NCI-H2029 treated with DMSO at 0.1 percent for 48 hours (cell line): ENCODE measurements at regions not wholly inside any gene's neighbourhood (a gene's known extent, or its start where the extent isn't known, plus 50 kb on each side); places are given as distances from the start of the nearest gene placed in this dataset.

Source experiments
- DNase-seq: peaks from one replicate; lab custom pipeline; 2025; lab: John Stamatoyannopoulos, UW

GRCh38 chr6:8739454-8739853 lies 304.1 kb upstream of the SLC35B3 start:
- DNase-seq, result no peak

- DNase-seq, result no peak
These were observed 303.6 kb upstream of the SLC35B3 start for GRCh38 chr6:8738951-8739350.

GRCh38 chr6:8736156-8736895 lies 301.0 kb upstream of the SLC35B3 start:
- no peak for DNase-seq

- DNase-seq, result no peak
These were observed 298.5 kb upstream of the SLC35B3 start for GRCh38 chr6:8733879-8734278.

- no peak for DNase-seq
These were observed 296.5 kb upstream of the SLC35B3 start for GRCh38 chr6:8731874-8732273.

GRCh38 chr6:8710668-8711431 lies 275.5 kb upstream of the SLC35B3 start:
- DNase-seq, result no peak

- peak; percentile 94 for DNase-seq
These were observed 272.8 kb upstream of the SLC35B3 start for GRCh38 chr6:8707956-8708772.

- DNase-seq, result no peak
These were observed 272.0 kb upstream of the SLC35B3 start for GRCh38 chr6:8707369-8707768.

- no peak for DNase-seq
These were observed 270.2 kb upstream of the SLC35B3 start for GRCh38 chr6:8705435-8706020.

GRCh38 chr6:8703059-8703458 lies 267.7 kb upstream of the SLC35B3 start:
- DNase-seq, result no peak

GRCh38 chr6:8688821-8689220 lies 253.5 kb upstream of the SLC35B3 start:
- DNase-seq, result no peak

- no peak for DNase-seq
These were observed 250.7 kb upstream of the SLC35B3 start for GRCh38 chr6:8686077-8686476.

- no peak for DNase-seq
These were observed 247.9 kb upstream of the SLC35B3 start for GRCh38 chr6:8683204-8683603.

- no peak for DNase-seq
These were observed 244.5 kb upstream of the SLC35B3 start for GRCh38 chr6:8679823-8680222.

GRCh38 chr6:8678466-8678865 lies 243.1 kb upstream of the SLC35B3 start:
- DNase-seq, result no peak

GRCh38 chr6:8674126-8674525 lies 238.8 kb upstream of the SLC35B3 start:
- DNase-seq, result no peak

GRCh38 chr6:8672882-8673281 lies 237.5 kb upstream of the SLC35B3 start:
- peak; percentile 14 for DNase-seq

GRCh38 chr6:8670792-8671191 lies 235.4 kb upstream of the SLC35B3 start:
- DNase-seq, result no peak

- DNase-seq, result no peak
These were observed 229.4 kb upstream of the SLC35B3 start for GRCh38 chr6:8664700-8665099.

- DNase-seq, result no peak
These were observed 228.7 kb upstream of the SLC35B3 start for GRCh38 chr6:8664070-8664469.

GRCh38 chr6:8659404-8660189 lies 224.3 kb upstream of the SLC35B3 start:
- no peak for DNase-seq
